Skin epidermis (tissue), 12 donors: ENCODE measurements at regions not wholly inside any gene's neighbourhood (a gene's known extent, or its start where the extent isn't known, plus 50 kb on each side); places are given as distances from the start of the nearest gene placed in this dataset.

ENCODE experiments used
- H3K27ac ChIP-seq, 21 experiments: fragments of 200-600 bp; sonication (generic) in 11 of 21; one replicate each; pipeline ENCODE4 v1.5.0; 2020; ENCODE audit warnings: mild to moderate bottlenecking in 3 of 21, inconsistent platforms in 2 of 21, moderate library complexity in 2 of 21
- H3K4me3 ChIP-seq, 7 experiments: fragments of 200-600 bp; sonication (generic) in 2 of 7; one replicate each; pipeline ENCODE4 v1.5.0; 2020; ENCODE audit warnings: inconsistent platforms in 2 of 7, mild to moderate bottlenecking in 2 of 7, moderate library complexity in 1 of 7

DNA sequence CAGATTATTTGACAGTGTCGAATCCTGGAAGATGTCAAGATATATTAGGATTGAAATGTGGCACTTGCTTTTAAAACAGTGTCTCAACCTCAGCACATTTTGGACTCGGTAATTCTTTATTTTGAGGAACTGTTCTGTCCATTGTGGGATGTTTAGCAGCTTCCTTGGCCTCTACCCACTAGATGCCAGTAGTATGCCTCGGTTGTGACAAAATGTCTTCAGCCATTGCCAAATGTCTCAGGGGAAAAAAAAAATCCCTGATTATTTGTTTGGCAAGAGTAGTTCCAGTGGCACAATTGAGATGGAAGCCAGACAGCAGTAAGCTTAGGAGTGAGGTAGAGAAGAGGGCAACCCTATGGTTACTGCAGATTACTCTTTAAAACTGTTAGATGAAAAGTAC lies 694.5 kb upstream of the RIOK2 start:
- no peak overlapping the region for H3K27ac ChIP-seq

GRCh38 chr5:97888439-97888838 lies 705.4 kb upstream of the RIOK2 start:
- Histone ChIP-seq H3K27ac (no peak overlapping the region), H3K4me3 (no peak overlapping the region)

More for the DNA sequence above, 694.5 kb upstream of the RIOK2 start:
- H3K4me3 ChIP-seq = no peak overlapping the region

GRCh38 chr5:97891971-97892370 lies 708.9 kb upstream of the RIOK2 start:
- no peak overlapping the region for H3K4me3 ChIP-seq
- no peak overlapping the region for H3K27ac ChIP-seq

DNA sequence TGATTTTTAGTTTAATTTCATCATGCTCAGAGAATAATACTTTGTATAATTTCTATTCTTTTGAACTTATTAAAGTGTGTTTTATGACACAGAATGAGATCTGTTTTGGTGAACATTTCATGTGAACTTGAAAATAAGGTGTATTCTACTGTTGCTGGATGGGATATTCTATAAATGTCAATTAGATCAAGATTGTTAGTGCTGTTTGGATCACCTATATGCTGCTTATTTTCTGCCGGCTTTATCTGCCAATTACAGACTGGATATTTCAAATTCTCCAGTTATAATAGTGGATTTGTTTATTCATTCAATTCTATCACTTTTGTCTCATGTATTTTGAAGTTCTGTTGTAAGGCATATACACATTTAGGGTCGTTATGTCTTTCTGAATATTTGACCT lies 720.7 kb upstream of the RIOK2 start:
- Histone ChIP-seq H3K4me3 (no peak overlapping the region), H3K27ac (no peak overlapping the region)

GRCh38 chr5:97906135-97906534 lies 723.1 kb upstream of the RIOK2 start:
- H3K27ac ChIP-seq = no peak overlapping the region
- no peak overlapping the region for H3K4me3 ChIP-seq

DNA sequence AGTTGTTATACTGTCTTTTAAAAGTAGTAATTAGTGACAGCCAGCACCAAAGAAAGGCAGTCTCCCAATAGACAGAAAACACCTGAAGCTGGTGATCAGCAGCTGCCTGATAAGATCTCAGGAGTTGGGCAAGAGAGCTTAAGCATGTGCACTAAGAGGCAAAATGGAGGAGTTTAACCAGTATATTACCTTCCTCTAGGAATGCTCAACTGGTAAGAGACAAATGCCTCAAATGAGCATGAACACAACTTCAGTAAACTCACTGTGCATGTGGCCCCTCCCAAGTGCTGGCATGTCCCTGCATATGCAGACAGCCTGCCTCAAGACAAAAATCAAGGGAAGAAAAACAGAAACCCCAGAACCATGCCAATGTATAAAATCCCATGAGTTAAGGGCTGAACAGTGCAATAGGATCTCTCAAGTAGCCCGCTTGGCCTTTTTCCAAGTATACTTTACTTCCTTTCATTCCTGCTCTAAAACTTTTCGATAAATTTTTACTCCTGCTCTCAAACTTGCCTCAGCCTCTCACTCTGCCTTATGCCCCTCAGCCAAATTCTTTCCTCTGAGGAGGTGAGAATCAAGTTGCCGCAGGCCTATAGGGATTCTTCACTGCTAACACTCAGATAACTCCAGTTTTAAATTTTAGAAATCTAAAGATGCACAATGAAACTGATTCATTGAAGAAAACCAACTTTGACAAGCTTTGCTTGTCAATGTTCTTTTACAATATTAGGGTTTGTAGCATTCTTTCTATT lies 724.8 kb upstream of the RIOK2 start:
- Histone ChIP-seq H3K27ac (no peak overlapping the region), H3K4me3 (no peak overlapping the region)

DNA sequence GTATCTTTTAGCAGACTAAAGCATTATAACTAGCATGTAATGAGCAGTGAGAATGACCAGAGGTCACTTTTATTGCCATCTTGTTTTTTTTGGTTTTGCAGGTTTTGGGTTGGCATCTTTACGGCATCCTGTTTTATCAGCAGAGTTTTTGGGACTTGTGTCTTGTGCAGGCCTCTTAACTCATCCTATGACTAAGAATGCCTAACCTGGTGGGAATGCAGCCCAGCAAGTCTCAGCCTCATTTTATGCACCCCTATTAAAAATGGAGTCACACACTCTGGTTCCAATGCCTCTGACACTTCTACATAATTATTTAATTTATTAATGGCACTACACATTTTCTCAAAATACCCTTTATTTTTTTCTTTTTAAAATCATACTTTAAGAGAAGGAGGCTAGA lies 726.5 kb upstream of the RIOK2 start:
- H3K27ac ChIP-seq = no peak overlapping the region
- H3K4me3 ChIP-seq = no peak overlapping the region

DNA sequence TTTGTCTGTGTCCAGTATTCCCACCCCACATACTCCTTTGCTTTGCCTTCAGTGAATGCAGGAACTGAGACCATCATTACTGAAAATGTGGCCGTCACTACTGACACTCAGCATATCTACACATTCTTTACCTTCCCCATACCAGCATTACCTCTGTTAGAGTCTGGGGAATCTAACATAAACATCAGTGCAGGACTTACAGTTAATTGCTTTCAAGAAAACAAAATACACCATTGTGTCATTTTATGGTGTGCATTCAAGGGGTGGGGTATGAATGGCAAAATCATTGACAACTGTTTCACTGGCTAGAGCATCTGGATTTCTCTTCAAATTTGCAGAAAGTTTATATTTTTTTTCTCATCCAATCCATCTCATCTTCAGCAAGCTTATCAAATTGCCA lies 731.4 kb upstream of the RIOK2 start:
- no peak overlapping the region for H3K4me3 ChIP-seq
- no peak overlapping the region for H3K27ac ChIP-seq

DNA sequence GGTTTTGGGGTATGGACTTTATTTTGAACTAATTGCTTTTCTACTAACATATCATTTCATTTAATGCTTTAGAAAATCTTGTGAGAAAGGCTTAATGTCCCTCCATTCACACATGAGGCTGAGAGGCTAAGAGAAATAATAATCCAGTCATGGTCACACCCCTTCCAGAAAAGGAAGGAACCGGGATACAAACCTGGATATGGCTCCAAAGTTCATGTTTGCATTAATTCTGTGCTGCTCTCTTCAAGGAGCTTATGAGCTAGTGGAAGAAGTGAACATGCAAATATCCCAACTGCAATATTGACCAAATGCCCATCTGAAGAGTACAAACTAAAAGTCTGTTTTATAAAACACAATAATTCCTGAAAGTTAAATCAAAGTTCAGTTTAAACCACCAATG lies 732.1 kb upstream of the RIOK2 start:
- no peak overlapping the region for H3K27ac ChIP-seq

GRCh38 chr5:97918057-97918456 lies 735.0 kb upstream of the RIOK2 start:
- Histone ChIP-seq H3K4me3 (no peak overlapping the region), H3K27ac (no peak overlapping the region)

More for the DNA sequence above, 732.1 kb upstream of the RIOK2 start:
- H3K4me3 ChIP-seq = no peak overlapping the region

DNA sequence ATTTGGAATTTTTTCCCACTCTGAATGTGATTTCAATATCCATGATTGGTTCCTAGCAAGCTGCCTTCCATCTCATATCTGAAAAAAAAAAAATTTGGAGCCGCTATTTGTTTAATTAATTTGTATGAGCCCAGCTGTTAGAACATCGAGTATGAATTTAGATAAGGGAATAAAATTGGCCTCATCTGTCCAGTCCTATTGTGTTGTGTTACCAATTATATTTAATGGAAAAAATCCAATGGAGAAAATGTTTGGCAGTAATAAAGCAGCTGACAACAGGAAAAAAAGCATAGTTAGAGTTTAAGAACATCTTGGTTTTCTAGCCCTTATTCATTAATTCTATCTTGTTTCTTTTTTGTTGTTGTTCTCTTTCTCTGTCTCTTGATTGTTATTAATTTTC lies 735.6 kb upstream of the RIOK2 start:
- Histone ChIP-seq H3K4me3 (no peak overlapping the region), H3K27ac (no peak overlapping the region)

- Histone ChIP-seq H3K27ac (no peak overlapping the region), H3K4me3 (no peak overlapping the region)
These were observed 736.7 kb upstream of the RIOK2 start for GRCh38 chr5:97919719-97920118.

DNA sequence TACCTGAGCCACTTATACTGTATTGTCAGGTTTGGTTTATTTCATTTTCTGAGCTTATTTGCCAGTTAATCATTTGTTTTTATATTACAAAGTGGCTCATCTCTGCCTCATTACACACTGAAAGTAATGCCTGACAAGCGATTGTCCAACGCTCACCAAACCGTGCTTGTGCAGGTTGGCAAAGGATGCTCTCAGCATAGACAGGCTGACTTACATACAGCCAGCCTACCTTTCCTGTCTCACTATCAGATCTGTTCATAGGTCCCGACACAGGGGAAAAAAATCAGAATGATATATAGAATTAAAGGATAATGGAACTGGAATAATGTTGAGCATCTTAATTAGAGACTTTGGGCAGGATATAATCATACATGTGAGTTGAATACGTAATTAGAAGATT lies 739.7 kb upstream of the RIOK2 start:
- Histone ChIP-seq H3K4me3 (no peak overlapping the region), H3K27ac (no peak overlapping the region)

DNA sequence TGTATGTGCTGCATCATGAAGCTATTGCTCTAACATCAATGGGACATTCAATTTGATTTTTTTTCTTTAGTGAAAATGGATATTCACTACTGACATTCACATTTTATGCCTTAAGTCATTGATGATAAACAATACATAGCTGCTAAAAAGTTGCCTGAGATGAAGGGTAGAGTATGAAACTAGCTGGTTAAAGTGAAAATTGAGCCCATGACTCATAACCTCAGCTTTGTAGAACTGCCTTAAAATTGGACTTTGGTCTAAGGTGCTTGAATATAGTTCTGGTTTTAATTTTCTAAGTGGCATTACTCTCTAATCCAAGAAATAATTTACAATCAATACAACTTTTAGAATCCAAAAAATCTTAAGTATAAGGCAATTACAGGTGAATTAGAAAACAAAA lies 740.4 kb upstream of the RIOK2 start:
- no peak overlapping the region for H3K27ac ChIP-seq
- H3K4me3 ChIP-seq = no peak overlapping the region

- H3K4me3 ChIP-seq = no peak overlapping the region
- H3K27ac ChIP-seq = no peak overlapping the region
These were observed 741.0 kb upstream of the RIOK2 start for GRCh38 chr5:97923997-97924396.

DNA sequence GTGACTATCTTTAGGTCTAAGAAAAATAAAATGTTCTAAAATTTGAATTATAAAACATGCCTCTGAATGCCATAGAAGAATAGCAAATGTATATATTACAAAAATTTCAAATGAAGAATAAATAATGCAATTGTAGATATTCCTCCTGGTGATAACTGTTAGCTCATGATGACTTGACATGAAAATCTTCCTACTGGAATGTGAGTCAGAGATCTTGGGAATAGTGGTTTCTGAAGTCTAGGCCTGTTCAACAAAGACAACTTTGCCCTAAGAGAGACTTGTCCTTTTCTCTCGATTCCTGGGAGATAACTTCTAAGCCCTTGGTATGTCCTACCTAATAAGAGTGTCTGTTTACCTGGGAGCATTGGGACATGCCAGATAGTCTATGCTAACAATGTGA lies 746.3 kb upstream of the RIOK2 start:
- no peak overlapping the region for H3K4me3 ChIP-seq

DNA sequence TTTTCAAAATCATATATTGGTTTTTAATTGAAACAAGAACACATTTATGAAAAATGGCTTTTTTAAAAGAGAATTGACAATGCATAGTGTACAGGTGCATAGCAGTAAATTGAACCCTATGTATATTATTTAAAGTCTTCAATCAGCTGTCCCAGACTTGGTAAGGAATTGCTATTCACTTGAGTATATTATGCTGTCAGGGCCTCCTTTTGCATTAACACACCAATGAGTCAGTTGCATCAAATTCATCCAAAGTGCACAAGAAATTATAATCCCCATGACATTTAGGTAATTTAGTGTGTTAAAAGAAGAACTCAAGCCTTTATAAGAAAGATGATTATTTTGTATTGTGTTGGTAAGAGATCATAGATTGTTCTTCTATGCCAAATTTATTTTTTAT lies 748.8 kb upstream of the RIOK2 start:
- Histone ChIP-seq H3K27ac (no peak overlapping the region), H3K4me3 (no peak overlapping the region)

More for the DNA sequence above, 746.3 kb upstream of the RIOK2 start:
- no peak overlapping the region for H3K27ac ChIP-seq

- Histone ChIP-seq H3K4me3 (no peak overlapping the region), H3K27ac (no peak overlapping the region)
These were observed 753.2 kb upstream of the RIOK2 start for GRCh38 chr5:97936231-97936630.

DNA sequence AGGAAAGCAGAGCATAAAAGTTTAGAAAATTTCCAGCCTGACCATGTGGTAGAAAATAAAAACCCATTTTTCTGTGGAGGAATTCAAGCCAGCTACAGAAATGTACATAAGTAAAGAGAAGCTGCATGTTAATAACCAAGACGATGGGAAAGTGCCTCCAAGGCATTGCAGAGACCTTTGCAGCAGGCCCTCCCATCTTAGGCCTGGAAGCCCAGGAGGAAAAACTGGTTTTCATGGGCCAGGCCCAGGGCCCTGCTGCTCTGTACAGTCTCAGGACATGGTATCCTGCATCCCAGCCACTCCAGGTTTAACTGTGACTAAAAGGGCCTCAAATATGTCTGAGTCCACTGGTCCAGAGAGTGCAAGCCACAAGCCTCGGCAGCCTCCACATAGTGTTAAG lies 754.8 kb upstream of the RIOK2 start:
- Histone ChIP-seq H3K4me3 (no peak overlapping the region), H3K27ac (no peak overlapping the region)

DNA sequence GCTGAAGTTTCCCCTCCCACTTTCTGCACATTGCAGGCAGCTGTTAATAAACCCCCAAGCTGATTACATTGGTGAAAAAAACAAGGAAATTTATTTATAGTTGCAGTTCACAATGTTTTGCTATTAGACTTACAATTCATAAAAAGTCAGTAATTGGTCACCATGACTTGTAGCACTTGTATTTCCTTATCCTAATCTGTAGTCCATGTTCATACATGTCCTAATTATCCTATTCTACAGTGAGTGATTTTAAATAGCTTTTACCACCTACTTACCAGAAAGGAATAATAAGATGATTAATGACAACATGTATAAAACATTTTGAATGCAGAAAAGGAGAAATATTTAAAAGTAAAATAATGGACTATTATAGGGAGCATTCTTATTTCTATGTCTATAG lies 760.0 kb upstream of the RIOK2 start:
- no peak overlapping the region for H3K4me3 ChIP-seq
- no peak overlapping the region for H3K27ac ChIP-seq

- no peak overlapping the region for H3K4me3 ChIP-seq
- no peak overlapping the region for H3K27ac ChIP-seq
These were observed 768.1 kb upstream of the RIOK2 start for GRCh38 chr5:97951139-97951538.

GRCh38 chr5:97955450-97955849 lies 772.4 kb upstream of the RIOK2 start:
- no peak overlapping the region for H3K4me3 ChIP-seq
- H3K27ac ChIP-seq = no peak overlapping the region
